Esophagus muscularis mucosa (tissue), 4 donors: ENCODE measurements at regions not wholly inside any gene's neighbourhood (a gene's known extent, or its start where the extent isn't known, plus 50 kb on each side); places are given as distances from the start of the nearest gene placed in this dataset.

Experiments
- DNase-seq: peaks from one replicate; pipeline ENCODE4 v3.0.0-alpha.2; 2017; ENCODE audit errors: extremely low spot score
- H3K27ac ChIP-seq, 4 donors: fragments of 200-600 bp; sonication (generic); replicated peaks in 1 of 4; 1 replicate in 3 of 4; 2 replicates in 1 of 4; pipeline ENCODE4 v1.5.1; 2016 to 2019; ENCODE audit warnings: mild to moderate bottlenecking in 1 of 4
- H3K27me3 ChIP-seq, 4 donors: fragments of 200-600 bp; sonication (generic); one replicate each; pipeline versions ENCODE4 v1.5.1 to v1.6.0; 2016 to 2019
- H3K36me3 ChIP-seq, 4 donors: fragments of 200-600 bp; sonication (generic); one replicate each; pipeline ENCODE4 v1.5.1; 2016 to 2019
- H3K4me1 ChIP-seq, 4 donors: fragments of 200-600 bp; sonication (generic); one replicate each; pipeline ENCODE4 v1.5.1; 2016 to 2019
- H3K4me3 ChIP-seq, 4 donors: fragments of 200-600 bp; sonication (generic); 1 replicate in 2 of 4; 2 replicates in 2 of 4; pipeline ENCODE4 v1.5.1; 2016 to 2019; ENCODE audit warnings: mild to moderate bottlenecking in 4 of 4, moderate library complexity in 1 of 4
- H3K9me3 ChIP-seq, 4 donors: fragments of 200-600 bp; sonication (generic); 1 replicate in 3 of 4; 2 replicates in 1 of 4; pipeline ENCODE4 v1.5.1; 2016 to 2019
- EP300 ChIP-seq: sonication (generic); formaldehyde crosslinking; IDR thresholded peaks from one replicate; pipeline ENCODE4 v1.6.1; 2017; ENCODE audit warnings: antibody characterized with exemption
- POLR2A ChIP-seq: fragments of 450-650 bp; IDR thresholded peaks from one replicate; pipeline ENCODE4 v1.6.1; 2017; ENCODE audit warnings: antibody characterized with exemption, moderate library complexity, mild to moderate bottlenecking, low read depth
- POLR2AphosphoS5 ChIP-seq, 2 donors: sonication (generic); formaldehyde crosslinking; IDR thresholded peaks; one replicate each; pipeline ENCODE4 v1.6.1; 2017; ENCODE audit warnings: antibody characterized with exemption in 2 of 2
- WGBS: methylation state at CpG from one replicate; pipeline ENCODE4 v1.1.5; 2018; 5-methylcytosine and 5-hydroxymethylcytosine counted together
- intact Hi-C: fragments of 100-400 bp; cut with DNase I; formaldehyde crosslinking; loops from one replicate; pipeline ENCODE4 v1.15.1; 2023
- TF ChIP-seq, protein P1 (sequence below), 3 experiments: fragments of 200-600 bp in 2 of 3; fragments of 450-650 bp in 1 of 3; sonication (generic) in 2 of 3; IDR thresholded peaks; one replicate each; pipeline ENCODE4 v1.5.1; 2017 to 2019; ENCODE audit warnings: antibody characterized with exemption in 3 of 3, mild to moderate bottlenecking in 2 of 3, moderate library complexity in 1 of 3

GRCh38 chr5:143723159-143723558 lies 88.8 kb upstream of the HMHB1 start:
- intact Hi-C loops = no loop called here
- TF ChIP-seq, protein P1, sequence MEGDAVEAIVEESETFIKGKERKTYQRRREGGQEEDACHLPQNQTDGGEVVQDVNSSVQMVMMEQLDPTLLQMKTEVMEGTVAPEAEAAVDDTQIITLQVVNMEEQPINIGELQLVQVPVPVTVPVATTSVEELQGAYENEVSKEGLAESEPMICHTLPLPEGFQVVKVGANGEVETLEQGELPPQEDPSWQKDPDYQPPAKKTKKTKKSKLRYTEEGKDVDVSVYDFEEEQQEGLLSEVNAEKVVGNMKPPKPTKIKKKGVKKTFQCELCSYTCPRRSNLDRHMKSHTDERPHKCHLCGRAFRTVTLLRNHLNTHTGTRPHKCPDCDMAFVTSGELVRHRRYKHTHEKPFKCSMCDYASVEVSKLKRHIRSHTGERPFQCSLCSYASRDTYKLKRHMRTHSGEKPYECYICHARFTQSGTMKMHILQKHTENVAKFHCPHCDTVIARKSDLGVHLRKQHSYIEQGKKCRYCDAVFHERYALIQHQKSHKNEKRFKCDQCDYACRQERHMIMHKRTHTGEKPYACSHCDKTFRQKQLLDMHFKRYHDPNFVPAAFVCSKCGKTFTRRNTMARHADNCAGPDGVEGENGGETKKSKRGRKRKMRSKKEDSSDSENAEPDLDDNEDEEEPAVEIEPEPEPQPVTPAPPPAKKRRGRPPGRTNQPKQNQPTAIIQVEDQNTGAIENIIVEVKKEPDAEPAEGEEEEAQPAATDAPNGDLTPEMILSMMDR (IDR thresholded peaks at IDR 0.05) = no peak
- TF ChIP-seq POLR2AphosphoS5 (IDR thresholded peaks at IDR 0.05) = no peak
- TF ChIP-seq POLR2A = no peak
- no peak for TF ChIP-seq EP300
- no peaks in the 10 kb centered on the region for H3K36me3 ChIP-seq
- H3K4me1 ChIP-seq = no peaks in the 10 kb centered on the region
- no peak overlapping the region for H3K27ac ChIP-seq
- H3K27me3 ChIP-seq = no peaks in the 10 kb centered on the region
- no peak for DNase-seq
- H3K9me3 ChIP-seq = peaks cover 0 to 16% (median 0%) of the 10 kb centered on the region in 4 donors
- no peak overlapping the region for H3K4me3 ChIP-seq

GRCh38 chr5:143721925-143722324 lies 90.0 kb upstream of the HMHB1 start:
- Histone ChIP-seq H3K27ac (no peak overlapping the region), H3K4me3 (no peak overlapping the region), H3K4me1 (peaks cover 0 to 6% (median 2%) of the 10 kb centered on the region in 4 donors), H3K36me3 (no peaks in the 10 kb centered on the region), H3K27me3 (no peaks in the 10 kb centered on the region), H3K9me3 (peaks cover 0 to 16% (median 0%) of the 10 kb centered on the region in 4 donors)
- TF ChIP-seq EP300 = no peak
- DNase-seq = no peak
- intact Hi-C loops = no loop called here

DNA sequence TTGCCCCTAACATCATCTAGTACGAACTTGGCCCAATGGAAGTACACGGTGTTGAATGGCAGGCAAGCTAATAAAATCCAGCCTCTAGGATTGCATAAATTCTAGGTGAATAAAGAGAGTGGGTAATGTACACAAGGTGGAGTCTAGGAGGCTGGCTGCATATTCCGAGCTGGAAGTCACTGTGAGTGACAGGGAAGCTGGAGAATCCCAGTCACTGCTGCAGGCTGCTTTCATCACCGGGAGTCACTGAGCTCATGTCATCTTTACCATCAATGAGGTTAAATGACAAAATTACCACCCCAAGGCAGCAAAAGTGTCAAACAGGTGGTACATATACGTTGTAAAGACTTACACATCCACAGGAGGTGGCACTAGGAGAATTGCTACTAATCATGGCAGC lies 91.3 kb upstream of the HMHB1 start:
- Histone ChIP-seq H3K4me3 (no peak overlapping the region), H3K4me1 (peaks cover 0 to 6% (median 2%) of the 10 kb centered on the region in 4 donors), H3K27ac (no peak overlapping the region), H3K36me3 (no peaks in the 10 kb centered on the region), H3K27me3 (no peaks in the 10 kb centered on the region), H3K9me3 (peaks cover 0 to 16% (median 0%) of the 10 kb centered on the region in 4 donors)
- intact Hi-C loops = no loop called here
- DNase-seq = no peak
- WGBS = 86% methylated on average over 5 of the region's 5 CpGs
- TF ChIP-seq EP300 (no peak), POLR2AphosphoS5 (IDR thresholded peaks at IDR 0.05) (no peak), POLR2A (no peak)
- TF ChIP-seq, protein P1 (IDR thresholded peaks at IDR 0.05) = no peak

DNA sequence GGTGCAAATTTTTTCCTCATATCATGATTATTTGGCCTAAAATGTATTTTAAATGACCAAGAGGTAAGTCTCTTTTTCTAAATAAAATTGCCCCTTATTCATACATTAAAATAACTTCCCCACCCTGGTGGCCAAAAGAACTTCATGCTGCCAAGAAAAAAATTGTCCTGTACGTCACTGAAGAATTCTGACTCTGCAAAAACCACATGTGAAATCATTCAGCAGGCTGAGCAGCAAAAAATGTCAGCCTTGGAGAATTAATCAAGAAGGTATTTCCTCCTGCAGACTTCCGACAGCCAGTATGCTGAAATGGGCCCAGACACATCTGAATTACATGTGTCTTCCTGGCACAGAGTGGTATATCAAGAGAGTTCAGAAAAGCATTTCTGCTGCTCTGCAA lies 94.6 kb upstream of the HMHB1 start:
- H3K27ac ChIP-seq = no peak overlapping the region
- H3K4me1 ChIP-seq = peaks cover 14 to 34% (median 26%) of the 10 kb centered on the region in 4 donors
- DNase-seq = no peak
- no peak overlapping the region for H3K4me3 ChIP-seq
- intact Hi-C loops = no loop called here
- 13% methylated on average over 2 of the region's 2 CpGs for WGBS
- no peaks in the 10 kb centered on the region for H3K9me3 ChIP-seq
- no peaks in the 10 kb centered on the region for H3K36me3 ChIP-seq
- H3K27me3 ChIP-seq = no peaks in the 10 kb centered on the region
- TF ChIP-seq POLR2A (no peak), POLR2AphosphoS5 (IDR thresholded peaks at IDR 0.05) (no peak), EP300 (no peak)
- TF ChIP-seq, protein P1 (IDR thresholded peaks at IDR 0.05) = no peak

DNA sequence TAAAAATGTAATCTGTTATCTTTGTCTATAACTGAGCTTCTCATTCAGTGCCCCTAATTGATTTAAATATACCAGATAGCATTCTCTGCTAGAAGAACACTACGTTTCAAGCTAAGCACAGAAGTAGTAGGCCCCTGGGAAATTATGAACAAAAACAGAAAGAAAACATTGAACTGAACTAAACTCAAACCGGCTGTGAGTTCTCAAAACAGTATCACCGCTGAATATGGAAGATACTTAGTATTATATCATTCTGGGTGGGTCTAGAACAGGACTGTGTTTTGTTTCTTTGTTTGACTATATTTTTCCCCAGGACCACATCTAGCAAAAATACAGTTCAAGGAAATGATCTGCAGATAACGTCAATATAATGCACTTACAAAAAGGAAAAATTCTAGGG lies 95.1 kb upstream of the HMHB1 start:
- Histone ChIP-seq H3K27ac (no peak overlapping the region), H3K4me1 (peaks cover 14 to 34% (median 26%) of the 10 kb centered on the region in 4 donors), H3K27me3 (no peaks in the 10 kb centered on the region), H3K4me3 (no peak overlapping the region), H3K9me3 (no peaks in the 10 kb centered on the region), H3K36me3 (no peaks in the 10 kb centered on the region)
- TF ChIP-seq, protein P1 (IDR thresholded peaks at IDR 0.05) = no peak
- TF ChIP-seq POLR2A (no peak), EP300 (no peak), POLR2AphosphoS5 (IDR thresholded peaks at IDR 0.05) (no peak)
- no peak for DNase-seq
- WGBS = 65% methylated on average over 4 of the region's 4 CpGs
- intact Hi-C loops = no loop called here
